HCT116 (cell line): ENCODE measurements at regions not wholly inside any gene's neighbourhood (a gene's known extent, or its start where the extent isn't known, plus 50 kb on each side); places are given as distances from the start of the nearest gene placed in this dataset.

Source experiments
- ATAC-seq: fragments of 200-7000 bp; cut with Tn5 transposase; 2 replicates; pipeline ENCODE4 v1.9.1; 2020; ENCODE audit warnings: mild to moderate bottlenecking, moderate library complexity
- BruUV-seq: library from RNA; stranded (reverse); fragments of 400-500 nt; replicated peaks from 2 replicates; lab custom pipeline; 2021; lab: Mats Ljungman, UMichigan
- CTCF ChIA-PET: fragments of 300-600 bp; sonication (Branson Sonifier 250); formaldehyde crosslinking; loops from one replicate; lab custom pipeline; 2021; ENCODE audit warnings: antibody characterized with exemption; lab: Charles Lee
- POLR2A ChIA-PET: fragments of 300-600, 350-600 bp; sonication (Branson Sonifier 250); formaldehyde crosslinking; loops from one replicate; lab custom pipeline; 2021; ENCODE audit warnings: antibody characterized with exemption; lab: Charles Lee
- RAD21 ChIA-PET, 2 experiments: fragments of 300-600 bp; sonication (Branson Sonifier 250); formaldehyde crosslinking; loops; one replicate each; lab custom pipeline; 2023; ENCODE audit warnings: low total read pairs in 2 of 2; ENCODE audit not compliant: uncharacterized antibody in 2 of 2, unreplicated experiment in 2 of 2, low non-redundant PET in 1 of 2; lab: Charles Lee
- DNase-seq: peaks from one replicate; pipeline ENCODE4 v3.0.0-alpha.2; 2010; ENCODE audit warnings: low read depth, low spot score
- H2AFZ ChIP-seq: fragments of 200-600 bp; shearing (Covaris generic), sonication (generic); 2 replicates; pipeline ENCODE4 v1.6.1; 2017; ENCODE audit warnings: low read depth, mixed run types, mixed read lengths, antibody characterized with exemption, low read length; ENCODE audit not compliant: poor library complexity, severe bottlenecking
- H3K27ac ChIP-seq: 2 replicates; pipeline ENCODE4 v1.5.1; 2012; ENCODE audit warnings: low read depth, low read length
- H3K27me3 ChIP-seq: fragments of 200-600 bp; sonication (generic); 2 replicates; pipeline ENCODE4 v1.6.1; 2016; ENCODE audit warnings: mixed run types, low read length, mixed read lengths; ENCODE audit not compliant: insufficient read depth
- H3K36me3 ChIP-seq, 2 experiments: fragments of 200-500 bp in 1 of 2; fragments of 200-600 bp in 1 of 2; sonication (Bioruptor generic) in 1 of 2; sonication (generic) in 1 of 2; 2 replicates each; pipeline versions ENCODE4 v1.5.1 to v1.6.1; 2014 to 2016; ENCODE audit warnings: low read length in 2 of 2, inconsistent platforms in 1 of 2, mixed read lengths in 1 of 2, mixed run types in 1 of 2; ENCODE audit not compliant: insufficient read depth in 2 of 2, control insufficient read depth in 1 of 2
- H3K4me1 ChIP-seq, 2 experiments: fragments of 200-600 bp in 1 of 2; sonication (generic) in 1 of 2; 2 replicates each; pipeline versions ENCODE4 v1.5.1 to v1.6.1; 2012 to 2017; ENCODE audit warnings: low read length in 2 of 2, inconsistent platforms in 1 of 2, mild to moderate bottlenecking in 1 of 2, mixed read lengths in 1 of 2, mixed run types in 1 of 2, moderate library complexity in 1 of 2; ENCODE audit not compliant: insufficient read depth in 2 of 2, control insufficient read depth in 1 of 2
- H3K4me2 ChIP-seq: fragments of 200-600 bp; sonication (generic); 2 replicates; pipeline ENCODE4 v1.6.1; 2017; ENCODE audit warnings: mixed run types, low read length, mixed read lengths
- H3K4me3 ChIP-seq, 2 experiments: fragments of 200-600 bp in 1 of 2; sonication (generic) in 1 of 2; replicated peaks in 1 of 2; 2 replicates each; pipeline ENCODE4 v1.5.1; 2011 to 2016; ENCODE audit warnings: low read length in 2 of 2, control low read depth in 1 of 2, low read depth in 1 of 2, mild to moderate bottlenecking in 1 of 2, mixed read lengths in 1 of 2, mixed run types in 1 of 2
- H3K79me2 ChIP-seq: fragments of 200-600 bp; sonication (generic); 2 replicates; pipeline ENCODE4 v1.6.1; 2017; ENCODE audit warnings: mild to moderate bottlenecking, mixed run types, low read length, moderate library complexity, mixed read lengths; ENCODE audit not compliant: insufficient read depth
- H3K9ac ChIP-seq: fragments of 200-600 bp; sonication (generic); 2 replicates; pipeline ENCODE4 v1.6.1; 2016; ENCODE audit warnings: low read length, mixed read lengths
- H3K9me2 ChIP-seq: fragments of 200-600 bp; sonication (generic), shearing (Covaris generic); 2 replicates; pipeline ENCODE4 v1.6.1; 2017; ENCODE audit warnings: mixed run types, mild to moderate bottlenecking, moderate library complexity; ENCODE audit not compliant: insufficient read depth
- H3K9me3 ChIP-seq, 2 experiments: fragments of 200-500 bp in 1 of 2; fragments of 200-600 bp in 1 of 2; sonication (Bioruptor generic) in 1 of 2; sonication (generic) in 1 of 2; 2 replicates each; pipeline ENCODE4 v1.6.1; 2014 to 2017; ENCODE audit warnings: low read length in 2 of 2, mixed read lengths in 2 of 2, inconsistent platforms in 1 of 2, low read depth in 1 of 2, mild to moderate bottlenecking in 1 of 2, mixed run types in 1 of 2, moderate library complexity in 1 of 2; ENCODE audit not compliant: control insufficient read depth in 1 of 2, insufficient read depth in 1 of 2
- H4K20me1 ChIP-seq: fragments of 200-600 bp; sonication (generic), shearing (Covaris generic); 2 replicates; pipeline ENCODE4 v1.6.1; 2017; ENCODE audit warnings: mixed run types, mild to moderate bottlenecking, moderate library complexity; ENCODE audit not compliant: insufficient read depth
- CBX3 ChIP-seq: IDR thresholded peaks from 2 replicates; pipeline ENCODE4 v1.6.1; 2012; ENCODE audit warnings: low read depth
- ELF1 ChIP-seq: IDR thresholded peaks from 2 replicates; pipeline ENCODE4 v1.6.1; 2012; ENCODE audit warnings: low read depth, borderline replicate concordance
- EZH2phosphoT487 ChIP-seq: fragments of 200-600 bp; IDR thresholded peaks from 2 replicates; pipeline ENCODE4 v1.6.1; 2018; ENCODE audit warnings: antibody characterized with exemption, borderline replicate concordance
- JUND ChIP-seq: IDR thresholded peaks from 2 replicates; pipeline ENCODE4 v1.6.1; 2012
- SIN3A ChIP-seq: IDR thresholded peaks from 2 replicates; pipeline ENCODE4 v1.6.1; 2012; ENCODE audit warnings: low read depth
- SP1 ChIP-seq: IDR thresholded peaks from 2 replicates; pipeline ENCODE4 v1.6.1; 2012; ENCODE audit warnings: low read depth
- SRF ChIP-seq: IDR thresholded peaks from 2 replicates; pipeline ENCODE4 v1.6.1; 2012; ENCODE audit warnings: low read depth
- TCF7L2 ChIP-seq: IDR thresholded peaks from 2 replicates; pipeline ENCODE4 v1.7.0; 2011; ENCODE audit warnings: borderline replicate concordance, inconsistent platforms; ENCODE audit not compliant: insufficient read depth, insufficient read length; ENCODE audit errors: extremely low read depth
- ZFX ChIP-seq: fragments of 450-650 bp; IDR thresholded peaks from 2 replicates; pipeline ENCODE4 v1.6.1; 2017
- intact Hi-C: fragments of 100-400 bp; cut with micrococcal nuclease; formaldehyde crosslinking; loops from 2 replicates; pipeline ENCODE4 v1.10.0; 2022
- TF ChIP-seq, protein P1 (sequence below): IDR thresholded peaks from 2 replicates; pipeline ENCODE4 v1.6.1; 2012
- TF ChIP-seq, protein P2 (sequence below), 3 experiments: fragments of 200-600 bp in 1 of 3; sonication (generic) in 1 of 3; IDR thresholded peaks in 2 of 3; conservative IDR thresholded peaks in 1 of 3; 2 replicates each; pipeline ENCODE4 v1.5.1; 2012 to 2017; ENCODE audit warnings: low read depth in 2 of 3, low read length in 2 of 3, antibody characterized with exemption in 1 of 3, borderline replicate concordance in 1 of 3, control low read depth in 1 of 3, mild to moderate bottlenecking in 1 of 3, mixed read lengths in 1 of 3, mixed run types in 1 of 3, moderate library complexity in 1 of 3; ENCODE audit not compliant: insufficient read depth in 1 of 3
- TF ChIP-seq, protein P3 (sequence below): IDR thresholded peaks from 2 replicates; pipeline ENCODE4 v1.6.1; 2011; ENCODE audit warnings: mild to moderate bottlenecking, low read length, moderate library complexity; ENCODE audit not compliant: insufficient replicate concordance; ENCODE audit errors: extremely low read depth

DNA sequence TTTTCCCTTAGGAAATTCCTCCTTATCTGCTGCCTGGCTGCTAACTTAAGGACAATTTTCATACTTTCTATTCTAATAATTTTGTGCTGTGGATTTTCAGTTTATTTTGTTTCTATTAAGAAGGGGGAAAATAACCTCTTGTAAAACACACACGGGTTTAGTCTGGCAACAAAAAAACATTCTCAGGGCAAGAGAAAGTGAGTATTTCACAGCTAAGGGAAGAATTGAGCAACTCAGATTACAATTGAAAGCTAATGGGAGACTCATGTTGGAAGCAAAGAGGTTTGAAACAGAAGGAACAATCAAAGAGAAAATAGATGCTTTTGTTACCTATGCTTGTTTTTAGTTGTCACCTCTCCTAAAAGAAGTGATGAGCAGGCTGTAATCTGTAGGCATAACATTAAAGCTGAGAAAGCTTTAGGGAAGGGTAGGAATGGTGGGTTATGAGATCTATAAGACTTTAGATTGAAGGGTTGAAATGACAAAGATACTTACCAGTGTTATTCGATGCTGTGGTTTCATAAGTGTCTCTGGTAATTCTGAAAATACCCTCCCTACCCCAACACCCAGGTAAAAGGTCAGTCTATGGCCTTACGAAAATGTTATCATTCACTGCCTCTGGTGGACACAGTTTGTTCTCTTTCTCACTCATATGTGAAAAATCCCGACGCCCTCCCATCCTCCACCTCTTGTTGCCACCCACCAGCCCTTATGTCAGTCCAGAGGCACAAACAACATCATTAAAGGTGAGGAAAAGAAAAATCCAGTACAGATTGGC, 510.9 kb downstream of the TXNL1 start:
- CTCF ChIA-PET: no interaction called here
- no TSS peak for BruUV-seq
- H3K4me3 ChIP-seq: no peak overlapping the region

More for the DNA sequence above, 510.9 kb downstream of the TXNL1 start:
- ChIA-PET RAD21 (no interaction called here), POLR2A (no interaction called here)
- Histone ChIP-seq H4K20me1 (no peaks in the 10 kb centered on the region), H3K9ac (no peak overlapping the region), H3K9me2 (no peaks in the 10 kb centered on the region), H2AFZ (no peak overlapping the region), H3K79me2 (no peaks in the 10 kb centered on the region), H3K36me3 (no peaks in the 10 kb centered on the region), H3K4me2 (no peak overlapping the region), H3K9me3 (peaks cover 13 to 16% of the 10 kb centered on the region in 2 experiments; a peak in 2 of 4 replicates), H3K4me1 (no peaks in the 10 kb centered on the region), H3K27ac (no peak overlapping the region), H3K27me3 (no peaks in the 10 kb centered on the region)
- intact Hi-C loops: no loop called here
- ATAC-seq (no peak), DNase-seq (no peak)
- TF ChIP-seq ELF1 (no peak), CBX3 (no peak), SP1 (no peak), ZFX (no peak), SRF (no peak), JUND (no peak), TCF7L2 (no peak), SIN3A (no peak), EZH2phosphoT487 (no peak)
- TF ChIP-seq, protein P1, sequence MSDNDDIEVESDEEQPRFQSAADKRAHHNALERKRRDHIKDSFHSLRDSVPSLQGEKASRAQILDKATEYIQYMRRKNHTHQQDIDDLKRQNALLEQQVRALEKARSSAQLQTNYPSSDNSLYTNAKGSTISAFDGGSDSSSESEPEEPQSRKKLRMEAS: no peak
- TF ChIP-seq, protein P2, sequence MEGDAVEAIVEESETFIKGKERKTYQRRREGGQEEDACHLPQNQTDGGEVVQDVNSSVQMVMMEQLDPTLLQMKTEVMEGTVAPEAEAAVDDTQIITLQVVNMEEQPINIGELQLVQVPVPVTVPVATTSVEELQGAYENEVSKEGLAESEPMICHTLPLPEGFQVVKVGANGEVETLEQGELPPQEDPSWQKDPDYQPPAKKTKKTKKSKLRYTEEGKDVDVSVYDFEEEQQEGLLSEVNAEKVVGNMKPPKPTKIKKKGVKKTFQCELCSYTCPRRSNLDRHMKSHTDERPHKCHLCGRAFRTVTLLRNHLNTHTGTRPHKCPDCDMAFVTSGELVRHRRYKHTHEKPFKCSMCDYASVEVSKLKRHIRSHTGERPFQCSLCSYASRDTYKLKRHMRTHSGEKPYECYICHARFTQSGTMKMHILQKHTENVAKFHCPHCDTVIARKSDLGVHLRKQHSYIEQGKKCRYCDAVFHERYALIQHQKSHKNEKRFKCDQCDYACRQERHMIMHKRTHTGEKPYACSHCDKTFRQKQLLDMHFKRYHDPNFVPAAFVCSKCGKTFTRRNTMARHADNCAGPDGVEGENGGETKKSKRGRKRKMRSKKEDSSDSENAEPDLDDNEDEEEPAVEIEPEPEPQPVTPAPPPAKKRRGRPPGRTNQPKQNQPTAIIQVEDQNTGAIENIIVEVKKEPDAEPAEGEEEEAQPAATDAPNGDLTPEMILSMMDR (IDR thresholded peaks at IDR 0.05 in 2 of 3, conservative IDR thresholded peaks at IDR 0.05 in 1 of 3; ENCODE audit: borderline replicate concordance in 1 of 3, insufficient read depth in 1 of 3, low read depth in 2 of 3, low read length in 2 of 3): no peak
- TF ChIP-seq, protein P3, sequence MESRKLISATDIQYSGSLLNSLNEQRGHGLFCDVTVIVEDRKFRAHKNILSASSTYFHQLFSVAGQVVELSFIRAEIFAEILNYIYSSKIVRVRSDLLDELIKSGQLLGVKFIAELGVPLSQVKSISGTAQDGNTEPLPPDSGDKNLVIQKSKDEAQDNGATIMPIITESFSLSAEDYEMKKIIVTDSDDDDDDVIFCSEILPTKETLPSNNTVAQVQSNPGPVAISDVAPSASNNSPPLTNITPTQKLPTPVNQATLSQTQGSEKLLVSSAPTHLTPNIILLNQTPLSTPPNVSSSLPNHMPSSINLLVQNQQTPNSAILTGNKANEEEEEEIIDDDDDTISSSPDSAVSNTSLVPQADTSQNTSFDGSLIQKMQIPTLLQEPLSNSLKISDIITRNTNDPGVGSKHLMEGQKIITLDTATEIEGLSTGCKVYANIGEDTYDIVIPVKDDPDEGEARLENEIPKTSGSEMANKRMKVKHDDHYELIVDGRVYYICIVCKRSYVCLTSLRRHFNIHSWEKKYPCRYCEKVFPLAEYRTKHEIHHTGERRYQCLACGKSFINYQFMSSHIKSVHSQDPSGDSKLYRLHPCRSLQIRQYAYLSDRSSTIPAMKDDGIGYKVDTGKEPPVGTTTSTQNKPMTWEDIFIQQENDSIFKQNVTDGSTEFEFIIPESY: no peak
